IMR-90 (cell line): ENCODE measurements at regions not wholly inside any gene's neighbourhood (a gene's known extent, or its start where the extent isn't known, plus 50 kb on each side); places are given as distances from the start of the nearest gene placed in this dataset.

Experiments used
- ATAC-seq: fragments of 200-7000 bp; cut with Tn5 transposase; 2 replicates; pipeline ENCODE4 v1.9.1; 2020; ENCODE audit warnings: low read depth, mild to moderate bottlenecking, moderate library complexity
- BruUV-seq: library from RNA; stranded (reverse); fragments of 400-500 nt; replicated peaks from 2 replicates; lab custom pipeline; 2021; lab: Mats Ljungman, UMichigan
- CTCF ChIA-PET: fragments of 300-600 bp; formaldehyde crosslinking; extraction: SDS; loops from one replicate; lab custom pipeline; 2021; ENCODE audit warnings: antibody characterized with exemption; lab: Yijun Ruan, JAX
- POLR2A ChIA-PET: fragments of 300-600 bp; sonication (Branson Sonifier 250); formaldehyde crosslinking; loops from one replicate; lab custom pipeline; 2022; ENCODE audit warnings: antibody characterized with exemption; ENCODE audit not compliant: unreplicated experiment; lab: Charles Lee
- DNase-seq: peaks from one replicate; pipeline ENCODE4 v3.0.0; 2013
- H2AFZ ChIP-seq: replicated peaks from 2 replicates; pipeline ENCODE3; 2013; ENCODE audit warnings: low read length, mild to moderate bottlenecking; ENCODE audit not compliant: poor library complexity
- H2AK5ac ChIP-seq: 2 replicates; pipeline ENCODE4 v1.6.1; 2013; ENCODE audit warnings: low read depth, low read length, inconsistent platforms
- H2AK9ac ChIP-seq: replicated peaks from 2 replicates; pipeline ENCODE3; 2013; ENCODE audit warnings: mild to moderate bottlenecking, low read depth, low read length, moderate library complexity; ENCODE audit not compliant: poor library complexity
- H2BK120ac ChIP-seq: 2 replicates; pipeline ENCODE4 v1.6.1; 2013; ENCODE audit warnings: low read depth, low read length, inconsistent platforms
- H2BK15ac ChIP-seq: 3 replicates; pipeline ENCODE4 v1.6.1; 2013; ENCODE audit warnings: low read depth, low read length, inconsistent platforms
- H2BK20ac ChIP-seq: 2 replicates; pipeline ENCODE4 v1.6.1; 2013; ENCODE audit warnings: low read depth, mild to moderate bottlenecking, inconsistent platforms, low read length, moderate library complexity
- H2BK5ac ChIP-seq: 2 replicates; pipeline ENCODE4 v1.6.1; 2013; ENCODE audit warnings: mild to moderate bottlenecking, low read depth, low read length, inconsistent platforms; ENCODE audit not compliant: poor library complexity, severe bottlenecking
- H3K14ac ChIP-seq: replicated peaks from 2 replicates; pipeline ENCODE4 v1.6.1; 2013; ENCODE audit warnings: low read depth, low read length, inconsistent platforms
- H3K18ac ChIP-seq: 2 replicates; pipeline ENCODE4 v1.6.1; 2013; ENCODE audit warnings: low read depth, low read length, control low read depth
- H3K23ac ChIP-seq: 2 replicates; pipeline ENCODE4 v1.6.1; 2013; ENCODE audit warnings: low read depth, low read length, inconsistent platforms
- H3K27ac ChIP-seq: 2 replicates; pipeline ENCODE4 v1.5.1; 2013; ENCODE audit warnings: mild to moderate bottlenecking, control low read depth, low read length; ENCODE audit not compliant: insufficient read depth
- H3K27me3 ChIP-seq: 2 replicates; pipeline ENCODE4 v1.6.1; 2013; ENCODE audit warnings: low read length; ENCODE audit not compliant: control insufficient read depth, insufficient read depth
- H3K36me3 ChIP-seq: 2 replicates; pipeline ENCODE4 v1.6.1; 2013; ENCODE audit warnings: low read length, mixed read lengths; ENCODE audit not compliant: control insufficient read depth, insufficient read depth
- H3K4ac ChIP-seq: 2 replicates; pipeline ENCODE4 v1.6.1; 2013; ENCODE audit warnings: low read depth, low read length, inconsistent platforms
- H3K4me1 ChIP-seq: 2 replicates; pipeline ENCODE4 v1.6.1; 2013; ENCODE audit warnings: low read length, mixed read lengths; ENCODE audit not compliant: control insufficient read depth, insufficient read depth
- H3K4me2 ChIP-seq: 2 replicates; pipeline ENCODE4 v1.6.1; 2013; ENCODE audit warnings: low read depth, mild to moderate bottlenecking, control low read depth, low read length, moderate library complexity
- H3K4me3 ChIP-seq: 2 replicates; pipeline ENCODE4 v1.5.1; 2013; ENCODE audit warnings: low read depth, mild to moderate bottlenecking, control low read depth, low read length, moderate library complexity; ENCODE audit not compliant: insufficient read depth
- H3K56ac ChIP-seq: 2 replicates; pipeline ENCODE4 v1.6.1; 2013; ENCODE audit warnings: low read length, inconsistent platforms; ENCODE audit not compliant: insufficient read depth; ENCODE audit errors: extremely low read depth
- H3K79me1 ChIP-seq, 2 experiments: 2 replicates each; pipeline ENCODE4 v1.6.1; 2013; ENCODE audit warnings: low read length in 2 of 2, inconsistent platforms in 1 of 2, low read depth in 1 of 2
- H3K9ac ChIP-seq: 2 replicates; pipeline ENCODE4 v1.6.1; 2013; ENCODE audit warnings: low read depth, low read length, control low read depth
- H3K9me1 ChIP-seq: 2 replicates; pipeline ENCODE4 v1.6.1; 2013; ENCODE audit warnings: low read length, inconsistent platforms; ENCODE audit not compliant: insufficient read depth
- H3K9me3 ChIP-seq: 2 replicates; pipeline ENCODE4 v1.6.1; 2013; ENCODE audit warnings: low read length; ENCODE audit not compliant: control insufficient read depth, insufficient read depth
- H4K20me1 ChIP-seq: 2 replicates; pipeline ENCODE4 v1.6.1; 2013; ENCODE audit warnings: low read length, inconsistent platforms; ENCODE audit not compliant: insufficient read depth
- H4K5ac ChIP-seq: 2 replicates; pipeline ENCODE4 v1.6.1; 2013; ENCODE audit warnings: mild to moderate bottlenecking, low read depth, low read length, control low read depth
- H4K8ac ChIP-seq, 2 experiments: 2 replicates each; pipeline ENCODE4 v1.6.1; 2013; ENCODE audit warnings: low read depth in 2 of 2, low read length in 2 of 2, control low read depth in 1 of 2, inconsistent platforms in 1 of 2
- H4K91ac ChIP-seq: 2 replicates; pipeline ENCODE4 v1.6.1; 2013; ENCODE audit warnings: low read depth, low read length, inconsistent platforms; ENCODE audit not compliant: insufficient read depth
- BHLHE40 ChIP-seq: fragments of 150-350 bp; IDR thresholded peaks from 2 replicates; pipeline ENCODE4 v1.6.1; 2016; ENCODE audit warnings: mild to moderate bottlenecking, low read depth, low read length
- CEBPB ChIP-seq: IDR thresholded peaks from 2 replicates; pipeline ENCODE4 v1.6.1; 2012; ENCODE audit warnings: low read depth, low read length, improper control_type of control experiment
- CHD1 ChIP-seq: IDR thresholded peaks from 2 replicates; pipeline ENCODE4 v1.6.1; 2012; ENCODE audit warnings: low read depth, low read length, improper control_type of control experiment
- ELK1 ChIP-seq: fragments of 150-350 bp; IDR thresholded peaks from 2 replicates; pipeline ENCODE4 v1.6.1; 2016; ENCODE audit warnings: low read depth, mild to moderate bottlenecking, low read length, moderate library complexity, borderline replicate concordance
- FOS ChIP-seq: fragments of 150-350 bp; IDR thresholded peaks from 2 replicates; pipeline ENCODE4 v1.6.1; 2016; ENCODE audit warnings: low read depth, low read length
- MAFK ChIP-seq: IDR thresholded peaks from 2 replicates; pipeline ENCODE4 v1.6.1; 2012; ENCODE audit warnings: low read depth, low read length, improper control_type of control experiment
- MAZ ChIP-seq: IDR thresholded peaks from 2 replicates; pipeline ENCODE4 v1.6.1; 2012; ENCODE audit warnings: low read depth, mild to moderate bottlenecking, low read length, improper control_type of control experiment, moderate library complexity, borderline replicate concordance
- MXI1 ChIP-seq: IDR thresholded peaks from 2 replicates; pipeline ENCODE4 v1.6.1; 2012; ENCODE audit warnings: low read depth, mild to moderate bottlenecking, low read length, moderate library complexity, borderline replicate concordance
- NFE2L2 ChIP-seq: fragments of 150-350 bp; IDR thresholded peaks from 2 replicates; pipeline ENCODE4 v1.6.1; 2016; ENCODE audit warnings: low read depth, mild to moderate bottlenecking, low read length
- POLR2A ChIP-seq: IDR thresholded peaks from 2 replicates; pipeline ENCODE4 v1.6.1; 2012; ENCODE audit warnings: mild to moderate bottlenecking, low read depth, low read length
- RAD21 ChIP-seq: IDR thresholded peaks from 2 replicates; pipeline ENCODE4 v1.6.1; 2012; ENCODE audit warnings: low read length, improper control_type of control experiment
- RCOR1 ChIP-seq: IDR thresholded peaks from 2 replicates; pipeline ENCODE4 v1.6.1; 2012; ENCODE audit warnings: mild to moderate bottlenecking, low read length, improper control_type of control experiment; ENCODE audit not compliant: insufficient replicate concordance
- RFX5 ChIP-seq: IDR thresholded peaks from 2 replicates; pipeline ENCODE4 v1.8.0; 2012; ENCODE audit warnings: low read depth, mild to moderate bottlenecking, low read length, moderate library complexity
- SMC3 ChIP-seq: fragments of 150-350 bp; IDR thresholded peaks from 2 replicates; pipeline ENCODE4 v1.6.1; 2016; ENCODE audit warnings: low read depth, mild to moderate bottlenecking, antibody characterized with exemption, low read length, moderate library complexity
- dilution Hi-C: fragments of 300-500 bp; cut with HindIII; formaldehyde crosslinking; loops from one replicate; pipeline ENCODE4 v1.14.3; 2018; ENCODE audit warnings: low sequenced_read_pairs; ENCODE audit not compliant: unreplicated experiment
- in situ Hi-C: fragments of 300-500 bp; cut with MboI; formaldehyde crosslinking; loops from 3 replicates; pipeline ENCODE4 v1.14.3; 2019; ENCODE audit warnings: low sequenced_read_pairs, inconsistent platforms, mixed read lengths
- intact Hi-C: fragments of 100-400 bp; cut with micrococcal nuclease; formaldehyde crosslinking; loops from 2 replicates; pipeline ENCODE4 v1.10.0; 2022
- TF ChIP-seq, protein P1 (sequence below): fragments of 150-350 bp; IDR thresholded peaks from 2 replicates; pipeline ENCODE4 v1.6.1; 2017; ENCODE audit warnings: mild to moderate bottlenecking, antibody characterized with exemption, low read length, low read depth

- Histone ChIP-seq H3K4me1 (no peaks in the 10 kb centered on the region), H3K4ac (no peak overlapping the region), H4K8ac (no peak overlapping the region), H3K79me1 (no peaks in the 10 kb centered on the region), H3K9me3 (no peaks in the 10 kb centered on the region), H2AK9ac (no peak overlapping the region), H3K23ac (no peak overlapping the region), H3K4me3 (no peak overlapping the region), H2BK5ac (no peak overlapping the region), H3K9me1 (no peaks in the 10 kb centered on the region), H2BK15ac (no peak overlapping the region), H4K91ac (no peak overlapping the region), H2BK20ac (no peak overlapping the region), H4K5ac (no peak overlapping the region), H3K36me3 (no peaks in the 10 kb centered on the region), H4K20me1 (no peaks in the 10 kb centered on the region), H3K18ac (no peak overlapping the region), H3K27me3 (no peaks in the 10 kb centered on the region), H3K4me2 (no peak overlapping the region), H3K56ac (no peak overlapping the region), H3K14ac (no peak overlapping the region), H3K9ac (no peak overlapping the region), H2AK5ac (no peak overlapping the region), H3K27ac (no peak overlapping the region), H2BK120ac (no peak overlapping the region), H2AFZ (no peak overlapping the region)
- dilution Hi-C loops, result no loop called here
- DNase-seq, result no peak
- CTCF ChIA-PET, result no interaction called here
- TF ChIP-seq SMC3 (no peak), MAFK (no peak), NFE2L2 (no peak), CHD1 (no peak), RAD21 (no peak), FOS (no peak), RCOR1 (no peak), POLR2A (no peak), RFX5 (no peak), BHLHE40 (no peak), MXI1 (no peak), MAZ (no peak), ELK1 (no peak), CEBPB (no peak)
- TF ChIP-seq, protein P1, sequence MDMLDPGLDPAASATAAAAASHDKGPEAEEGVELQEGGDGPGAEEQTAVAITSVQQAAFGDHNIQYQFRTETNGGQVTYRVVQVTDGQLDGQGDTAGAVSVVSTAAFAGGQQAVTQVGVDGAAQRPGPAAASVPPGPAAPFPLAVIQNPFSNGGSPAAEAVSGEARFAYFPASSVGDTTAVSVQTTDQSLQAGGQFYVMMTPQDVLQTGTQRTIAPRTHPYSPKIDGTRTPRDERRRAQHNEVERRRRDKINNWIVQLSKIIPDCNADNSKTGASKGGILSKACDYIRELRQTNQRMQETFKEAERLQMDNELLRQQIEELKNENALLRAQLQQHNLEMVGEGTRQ, result no peak
- ATAC-seq, result no peak
- intact Hi-C loops, result no loop called here
- in situ Hi-C loops, result no loop called here
- no TSS peak for BruUV-seq
- POLR2A ChIA-PET, result no interaction called here
These were observed 302.8 kb upstream of the COX7C start for GRCh38 chr5:86314951-86315350.
